Endothelial cell of umbilical vein (primary cell): ENCODE measurements at regions not wholly inside any gene's neighbourhood (a gene's known extent, or its start where the extent isn't known, plus 50 kb on each side); places are given as distances from the start of the nearest gene placed in this dataset.

Experiments used
- CTCF ChIP-seq, 2 donors: IDR thresholded peaks; 1 replicate in 1 of 2; 2 replicates in 1 of 2; pipeline ENCODE4 v1.5.1; 2011; ENCODE audit warnings: low read length in 2 of 2, mild to moderate bottlenecking in 2 of 2, moderate library complexity in 2 of 2, control low read depth in 1 of 2, inconsistent platforms in 1 of 2, low read depth in 1 of 2; ENCODE audit not compliant: insufficient read depth in 1 of 2; ENCODE audit errors: extremely low read depth in 1 of 2
- JUN ChIP-seq: IDR thresholded peaks from 2 replicates; pipeline ENCODE4 v1.6.1; 2011; ENCODE audit warnings: borderline replicate concordance, low read depth; ENCODE audit not compliant: insufficient read length, insufficient read depth
- POLR2A ChIP-seq: IDR thresholded peaks from 2 replicates; pipeline ENCODE4 v1.6.1; 2012; ENCODE audit warnings: low read depth, mild to moderate bottlenecking, control low read depth, low read length

GRCh38 chr2:126306539-126306938 lies 349.4 kb upstream of the GYPC start:
- TF ChIP-seq CTCF (IDR thresholded peaks at IDR 0.05; ENCODE audit: extremely low read depth in 1 of 2, insufficient read depth in 1 of 2, low read depth in 1 of 2, low read length in 2 of 2) (no peak), POLR2A (no peak), JUN (no peak)
